HFF-Myc (cell line): ENCODE measurements at regions not wholly inside any gene's neighbourhood (a gene's known extent, or its start where the extent isn't known, plus 50 kb on each side); places are given as distances from the start of the nearest gene placed in this dataset.

ENCODE experiments used
- DNase-seq: peaks from one replicate; pipeline ENCODE4 v3.0.0-alpha.2; 2011; ENCODE audit warnings: low read depth; ENCODE audit errors: extremely low read depth
- H3K4me3 ChIP-seq: replicated peaks from 2 replicates; pipeline ENCODE4 v1.5.1; 2011; ENCODE audit warnings: low read depth, mild to moderate bottlenecking, control low read depth, low read length
- CTCF ChIP-seq: IDR thresholded peaks from 2 replicates; pipeline ENCODE4 v1.5.1; 2012; ENCODE audit warnings: mild to moderate bottlenecking, low read depth, low read length, control low read depth; ENCODE audit errors: missing control alignments

- H3K4me3 ChIP-seq, result no peak overlapping the region
- no peak for TF ChIP-seq CTCF
- no peak for DNase-seq
These were observed 232.1 kb upstream of the ADAMTS9 start for GRCh38 chr3:64919934-64920333.

GRCh38 chr3:64918989-64919388 is 231.2 kb upstream of the ADAMTS9 start:
- TF ChIP-seq CTCF, result no peak
- no peak for DNase-seq
- H3K4me3 ChIP-seq, result no peak overlapping the region

GRCh38 chr3:64917914-64918453 is 230.2 kb upstream of the ADAMTS9 start:
- TF ChIP-seq CTCF, result no peak
- no peak for DNase-seq
- H3K4me3 ChIP-seq, result no peak overlapping the region

- TF ChIP-seq CTCF, result no peak
- DNase-seq, result no peak
- H3K4me3 ChIP-seq, result no peak overlapping the region
These were observed 229.1 kb upstream of the ADAMTS9 start for GRCh38 chr3:64916937-64917336.

GRCh38 chr3:64916192-64916798 is 228.5 kb upstream of the ADAMTS9 start:
- no peak overlapping the region for H3K4me3 ChIP-seq
- TF ChIP-seq CTCF, result no peak
- DNase-seq, result no peak

GRCh38 chr3:64915778-64916177 is 228.0 kb upstream of the ADAMTS9 start:
- no peak for DNase-seq
- TF ChIP-seq CTCF, result no peak
- H3K4me3 ChIP-seq, result no peak overlapping the region

GRCh38 chr3:64913515-64913914 is 225.7 kb upstream of the ADAMTS9 start:
- no peak overlapping the region for H3K4me3 ChIP-seq
- DNase-seq, result no peak
- no peak for TF ChIP-seq CTCF
